Astrocyte (in vitro differentiated cells and primary cell): ENCODE measurements at regions not wholly inside any gene's neighbourhood (a gene's known extent, or its start where the extent isn't known, plus 50 kb on each side); places are given as distances from the start of the nearest gene placed in this dataset.

Experiments
- CTCF ChIP-seq: IDR thresholded peaks from 2 replicates; pipeline ENCODE4 v1.5.1; 2011; ENCODE audit warnings: low read depth, mild to moderate bottlenecking, inconsistent platforms, low read length, moderate library complexity; ENCODE audit not compliant: insufficient read depth
- EZH2 ChIP-seq: IDR thresholded peaks from 2 replicates; pipeline ENCODE4 v1.6.1; 2012; ENCODE audit warnings: mild to moderate bottlenecking, low read length, inconsistent platforms; ENCODE audit not compliant: insufficient read depth

GRCh38 chr13:82867284-82867683, 1015.0 kb downstream of the SLITRK1 start:
- TF ChIP-seq CTCF (no peak), EZH2 (no peak)
